ENCODE measurements at regions not wholly inside any gene's neighbourhood (a gene's known extent, or its start where the extent isn't known, plus 50 kb on each side); places are given as distances from the start of the nearest gene placed in this dataset.
"Not testable (repeated sequence)": the region's sequence is repeated elsewhere in the genome, so short reads cannot be mapped to it uniquely, and the experiment has no call there.

- no peak for TF ChIP-seq POLR2A (IDR thresholded peaks at IDR 0.05)
- no peak for TF ChIP-seq POLR2AphosphoS5 (IDR thresholded peaks at IDR 0.05)
- TF ChIP-seq CTCF (IDR thresholded peaks at IDR 0.05): no peak
- Histone ChIP-seq H3K9me3 (no peaks in the 10 kb centered on the region), H3K4me3 (no peak overlapping the region), H3K4me1 (replicated peaks) (no peaks in the 10 kb centered on the region), H3K27ac (no peak overlapping the region), H3K27me3 (replicated peaks; ENCODE audit: insufficient read depth) (no peaks in the 10 kb centered on the region), H3K36me3 (no peaks in the 10 kb centered on the region)
- intact Hi-C loops (cut with DNase I): no loop called here
- DNase-seq (ENCODE audit: low spot score): no peak
- WGBS: 53% methylated on average over 2 of the region's 2 CpGs
Observed at GRCh38 chr5:108459769-108460168, 77.9 kb upstream of the FBXL17 start.

GRCh38 chr5:108451269-108451668 is 69.4 kb upstream of the FBXL17 start:
- DNase-seq (ENCODE audit: low spot score): no peak
- no peak overlapping the region for H3K4me3 ChIP-seq
- intact Hi-C loops (cut with DNase I): no loop called here

GRCh38 chr5:108444130-108444529 is 62.2 kb upstream of the FBXL17 start:
- H3K27ac ChIP-seq; H3K27me3 ChIP-seq (replicated peaks; ENCODE audit: insufficient read depth); H3K4me1 ChIP-seq (replicated peaks); DNase-seq (ENCODE audit: low spot score); H3K4me3 ChIP-seq; H3K9me3 ChIP-seq; H3K36me3 ChIP-seq; intact Hi-C loops (cut with DNase I): not testable (repeated sequence)
- 97% methylated on average over 3 of the region's 3 CpGs for WGBS

More at GRCh38 chr5:108451269-108451668, 69.4 kb upstream of the FBXL17 start:
- H3K4me1 ChIP-seq (replicated peaks): no peaks in the 10 kb centered on the region
- no peaks in the 10 kb centered on the region for H3K27me3 ChIP-seq (replicated peaks; ENCODE audit: insufficient read depth)
- H3K27ac ChIP-seq: no peak overlapping the region
- TF ChIP-seq POLR2AphosphoS5 (IDR thresholded peaks at IDR 0.05) (no peak), CTCF (IDR thresholded peaks at IDR 0.05) (no peak), POLR2A (IDR thresholded peaks at IDR 0.05) (no peak)
- no peaks in the 10 kb centered on the region for H3K9me3 ChIP-seq
- H3K36me3 ChIP-seq: no peaks in the 10 kb centered on the region

- WGBS: 95% methylated on average over 24 of the region's 24 CpGs
- not testable (repeated sequence) for H3K4me1 ChIP-seq (replicated peaks)
Observed at GRCh38 chr5:108442063-108442651, 60.3 kb upstream of the FBXL17 start.

GRCh38 chr5:108437425-108437824 is 55.5 kb upstream of the FBXL17 start:
- Histone ChIP-seq H3K27ac (no peak overlapping the region), H3K4me1 (replicated peaks) (no peaks in the 10 kb centered on the region), H3K9me3 (no peaks in the 10 kb centered on the region), H3K4me3 (no peak overlapping the region), H3K27me3 (replicated peaks; ENCODE audit: insufficient read depth) (no peaks in the 10 kb centered on the region), H3K36me3 (no peaks in the 10 kb centered on the region)
- no peak for DNase-seq (ENCODE audit: low spot score)
- TF ChIP-seq POLR2A (IDR thresholded peaks at IDR 0.05) (no peak), POLR2AphosphoS5 (IDR thresholded peaks at IDR 0.05) (no peak), CTCF (IDR thresholded peaks at IDR 0.05) (no peak)
- intact Hi-C loops (cut with DNase I): no loop called here
- WGBS: 56% methylated on average over 1 of the region's 1 CpG

More at GRCh38 chr5:108442063-108442651, 60.3 kb upstream of the FBXL17 start:
- H3K4me3 ChIP-seq; intact Hi-C loops (cut with DNase I); H3K27ac ChIP-seq; H3K9me3 ChIP-seq; H3K36me3 ChIP-seq; DNase-seq (ENCODE audit: low spot score); H3K27me3 ChIP-seq (replicated peaks; ENCODE audit: insufficient read depth): not testable (repeated sequence)

GRCh38 chr5:108436696-108437095 is 54.8 kb upstream of the FBXL17 start:
- H3K27me3 ChIP-seq (replicated peaks; ENCODE audit: insufficient read depth): no peaks in the 10 kb centered on the region
- H3K9me3 ChIP-seq: no peaks in the 10 kb centered on the region
- no peak overlapping the region for H3K4me3 ChIP-seq
- no peaks in the 10 kb centered on the region for H3K4me1 ChIP-seq (replicated peaks)
- TF ChIP-seq CTCF (IDR thresholded peaks at IDR 0.05): no peak
- no peak for TF ChIP-seq POLR2A (IDR thresholded peaks at IDR 0.05)
- TF ChIP-seq POLR2AphosphoS5 (IDR thresholded peaks at IDR 0.05): no peak
- no peak for DNase-seq (ENCODE audit: low spot score)
- intact Hi-C loops (cut with DNase I): no loop called here
- WGBS: 86% methylated on average over 5 of the region's 5 CpGs
- no peak overlapping the region for H3K27ac ChIP-seq
- no peaks in the 10 kb centered on the region for H3K36me3 ChIP-seq

All from prostate gland (tissue), 2 donors.